ENCODE measurements at regions not wholly inside any gene's neighbourhood (a gene's known extent, or its start where the extent isn't known, plus 50 kb on each side); places are given as distances from the start of the nearest gene placed in this dataset.

DNA sequence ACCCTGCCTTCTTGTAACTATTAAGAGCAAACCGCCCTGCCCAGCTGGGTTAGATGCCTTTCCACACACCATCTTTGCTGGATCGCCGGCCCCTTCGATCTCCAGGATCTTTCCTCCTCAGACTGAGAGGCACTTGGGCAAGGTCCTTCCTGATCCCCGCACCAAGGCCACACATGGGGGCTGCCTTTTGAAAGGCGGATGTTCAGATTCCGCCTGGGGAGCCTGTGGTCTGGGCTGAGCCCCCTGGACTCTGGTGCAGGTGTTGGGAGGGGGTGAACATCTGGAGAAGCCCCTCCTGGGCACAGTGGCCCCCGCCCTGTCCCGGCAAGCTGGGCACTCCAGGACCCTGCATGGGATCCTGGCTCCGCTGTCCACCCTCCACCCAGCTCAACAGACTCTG lies 135.4 kb upstream of the HDAC4 start:
- H3K9ac ChIP-seq (ENCODE audit: insufficient read depth in 1 of 2, low read depth in 2 of 2, low read length in 2 of 2), result no peak overlapping the region
- no peak overlapping the region for H3K27ac ChIP-seq (ENCODE audit: extremely low read depth, low read depth, low read length)
- DNase-seq (ENCODE audit: extremely low read depth in 1 of 4, low spot score in 3 of 4) (no peak), ATAC-seq (no peak), FAIRE-seq (no peak)
- H3K4me1 ChIP-seq (replicated peaks in 1 of 2; ENCODE audit: control insufficient read depth in 2 of 2, insufficient read depth in 2 of 2, low read length in 2 of 2), result no peaks in the 10 kb centered on the region
- H3K79me2 ChIP-seq (ENCODE audit: control insufficient read depth, insufficient read depth, low read length), result no peaks in the 10 kb centered on the region
- no TSS peak for BruUV-seq (replicated peaks)
- no peaks in the 10 kb centered on the region for H3K9me3 ChIP-seq (replicated peaks; ENCODE audit: control insufficient read depth, insufficient read depth, low read depth, low read length)
- peaks cover 0 to 27% of the 10 kb centered on the region in 2 experiments; a peak in 2 of 5 replicates for H3K27me3 ChIP-seq (ENCODE audit: control insufficient read depth in 2 of 2, insufficient read depth in 2 of 2, low read length in 2 of 2)
- ChIA-PET CTCF (ENCODE audit: low intra/inter-chr PET ratio) (no interaction called here), POLR2A (interaction anchor here (1.0 kb wide), 1 partner anchor 14 kb away, joined by 3 read pairs; no protein-coding TSS in a partner anchor)
- intact Hi-C loops (cut with micrococcal nuclease) (no loop called here), in situ Hi-C loops (cut with MboI) (no loop called here)
- no peak overlapping the region for H2AFZ ChIP-seq (ENCODE audit: low read depth, low read length)
- H4K20me1 ChIP-seq (replicated peaks; ENCODE audit: control insufficient read depth, insufficient read depth, low read length), result no peaks in the 10 kb centered on the region
- no peak overlapping the region for H3K4me2 ChIP-seq (ENCODE audit: insufficient read depth, low read length)
- no peaks in the 10 kb centered on the region for H3K36me3 ChIP-seq (ENCODE audit: control insufficient read depth, insufficient read depth, low read length)
- 10% methylated on average over 7 of the region's 10 CpGs for WGBS (ENCODE audit: insufficient coverage, low coverage, missing lambda C conversion rate)
- H3K4me3 ChIP-seq, result no peak overlapping the region
- no peaks in the 10 kb centered on the region for H3K9me1 ChIP-seq (ENCODE audit: control insufficient read depth, insufficient read depth, low read length)
- TF ChIP-seq NR4A1 (CRISPR knock-in tag; IDR thresholded peaks at IDR 0.05) (no peak), NR4A1 (tag; IDR thresholded peaks at IDR 0.05) (no peak), NFXL1 (CRISPR knock-in tag; IDR thresholded peaks at IDR 0.05) (no peak), FOXJ2 (tag; IDR thresholded peaks at IDR 0.05) (no peak), NFE2L1 (tag; IDR thresholded peaks at IDR 0.05; ENCODE audit: borderline replicate concordance, low read depth) (no peak), ZNF3 (CRISPR knock-in tag; IDR thresholded peaks at IDR 0.05) (no peak), ELF2 (CRISPR knock-in tag; IDR thresholded peaks at IDR 0.05) (no peak), ZNF584 (CRISPR knock-in tag; IDR thresholded peaks at IDR 0.05; ENCODE audit: low read depth) (no peak), NCOA2 (IDR thresholded peaks at IDR 0.05; ENCODE audit: partially characterized antibody in 2 of 2) (no peak), SRSF1 (IDR thresholded peaks at IDR 0.05; ENCODE audit: low read depth, low read length) (no peak), PYGO2 (tag; IDR thresholded peaks at IDR 0.05) (no peak), SFPQ (IDR thresholded peaks at IDR 0.05; ENCODE audit: low read depth, low read length) (no peak), U2AF2 (optimal IDR thresholded peaks at IDR 0.05; ENCODE audit: low read depth, low read length) (no peak), ATF6 (CRISPR knock-in tag; IDR thresholded peaks at IDR 0.05) (no peak), LEF1 (IDR thresholded peaks at IDR 0.05) (no peak)
- TF ChIP-seq, protein P1, sequence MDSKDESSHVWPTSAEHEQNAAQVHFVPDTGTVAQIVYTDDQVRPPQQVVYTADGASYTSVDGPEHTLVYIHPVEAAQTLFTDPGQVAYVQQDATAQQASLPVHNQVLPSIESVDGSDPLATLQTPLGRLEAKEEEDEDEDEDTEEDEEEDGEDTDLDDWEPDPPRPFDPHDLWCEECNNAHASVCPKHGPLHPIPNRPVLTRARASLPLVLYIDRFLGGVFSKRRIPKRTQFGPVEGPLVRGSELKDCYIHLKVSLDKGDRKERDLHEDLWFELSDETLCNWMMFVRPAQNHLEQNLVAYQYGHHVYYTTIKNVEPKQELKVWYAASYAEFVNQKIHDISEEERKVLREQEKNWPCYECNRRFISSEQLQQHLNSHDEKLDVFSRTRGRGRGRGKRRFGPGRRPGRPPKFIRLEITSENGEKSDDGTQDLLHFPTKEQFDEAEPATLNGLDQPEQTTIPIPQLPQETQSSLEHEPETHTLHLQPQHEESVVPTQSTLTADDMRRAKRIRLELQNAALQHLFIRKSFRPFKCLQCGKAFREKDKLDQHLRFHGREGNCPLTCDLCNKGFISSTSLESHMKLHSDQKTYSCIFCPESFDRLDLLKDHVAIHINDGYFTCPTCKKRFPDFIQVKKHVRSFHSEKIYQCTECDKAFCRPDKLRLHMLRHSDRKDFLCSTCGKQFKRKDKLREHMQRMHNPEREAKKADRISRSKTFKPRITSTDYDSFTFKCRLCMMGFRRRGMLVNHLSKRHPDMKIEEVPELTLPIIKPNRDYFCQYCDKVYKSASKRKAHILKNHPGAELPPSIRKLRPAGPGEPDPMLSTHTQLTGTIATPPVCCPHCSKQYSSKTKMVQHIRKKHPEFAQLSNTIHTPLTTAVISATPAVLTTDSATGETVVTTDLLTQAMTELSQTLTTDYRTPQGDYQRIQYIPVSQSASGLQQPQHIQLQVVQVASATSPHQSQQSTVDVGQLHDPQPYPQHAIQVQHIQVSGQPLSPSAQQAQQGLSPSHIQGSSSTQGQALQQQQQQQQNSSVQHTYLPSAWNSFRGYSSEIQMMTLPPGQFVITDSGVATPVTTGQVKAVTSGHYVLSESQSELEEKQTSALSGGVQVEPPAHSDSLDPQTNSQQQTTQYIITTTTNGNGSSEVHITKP (IDR thresholded peaks at IDR 0.05; ENCODE audit: partially characterized antibody), result no peak
